ENCODE measurements at regions not wholly inside any gene's neighbourhood (a gene's known extent, or its start where the extent isn't known, plus 50 kb on each side); places are given as distances from the start of the nearest gene placed in this dataset.

DNA sequence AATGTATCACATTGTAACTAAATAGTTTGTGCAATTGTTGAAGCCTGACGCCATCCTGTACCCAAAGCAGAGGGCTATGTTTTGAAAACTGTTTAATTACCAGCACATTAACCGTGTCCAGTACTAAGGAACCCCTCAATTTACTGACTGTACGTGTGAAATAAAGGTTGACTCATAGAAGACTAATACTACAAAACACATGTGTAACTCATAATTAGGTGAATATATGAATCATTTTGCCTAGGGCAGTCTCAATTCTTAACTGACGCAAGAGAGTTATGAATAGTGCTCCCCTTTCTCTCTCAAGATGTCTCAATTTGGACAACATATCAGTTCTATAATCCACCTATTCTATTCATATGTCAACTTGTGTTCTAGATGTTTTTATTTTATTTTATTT, 558.4 kb downstream of the PRDM9 start:
- H3K4me1 ChIP-seq (ENCODE audit: control insufficient read depth in 5 of 5, insufficient read depth in 5 of 5, low read length in 5 of 5): no peaks in the 10 kb centered on the region

DNA sequence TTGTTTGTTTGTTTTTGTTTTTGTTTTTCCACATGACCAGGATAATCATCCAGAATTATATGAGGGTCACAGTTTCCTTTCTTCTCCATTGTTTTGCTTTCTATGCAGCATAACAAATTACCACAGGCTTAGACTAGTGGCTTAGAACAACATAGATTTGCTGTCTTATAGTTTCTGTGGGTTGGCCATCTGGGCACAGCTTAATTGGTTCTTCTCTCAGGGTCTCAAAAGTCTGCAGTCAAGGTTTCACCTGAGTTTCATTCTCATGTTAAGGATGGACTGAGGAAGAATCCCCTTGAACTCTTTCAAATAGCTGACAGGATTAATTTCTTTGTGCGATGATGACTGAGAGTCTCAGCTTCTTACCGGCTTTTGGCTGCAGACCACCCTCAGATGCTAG, 559.8 kb downstream of the PRDM9 start:
- no peaks in the 10 kb centered on the region for H3K27me3 ChIP-seq (ENCODE audit: control insufficient read depth in 3 of 3, insufficient read depth in 3 of 3, low read length in 2 of 3)
- no peak overlapping the region for H3K4me3 ChIP-seq
- TF ChIP-seq, protein P1, sequence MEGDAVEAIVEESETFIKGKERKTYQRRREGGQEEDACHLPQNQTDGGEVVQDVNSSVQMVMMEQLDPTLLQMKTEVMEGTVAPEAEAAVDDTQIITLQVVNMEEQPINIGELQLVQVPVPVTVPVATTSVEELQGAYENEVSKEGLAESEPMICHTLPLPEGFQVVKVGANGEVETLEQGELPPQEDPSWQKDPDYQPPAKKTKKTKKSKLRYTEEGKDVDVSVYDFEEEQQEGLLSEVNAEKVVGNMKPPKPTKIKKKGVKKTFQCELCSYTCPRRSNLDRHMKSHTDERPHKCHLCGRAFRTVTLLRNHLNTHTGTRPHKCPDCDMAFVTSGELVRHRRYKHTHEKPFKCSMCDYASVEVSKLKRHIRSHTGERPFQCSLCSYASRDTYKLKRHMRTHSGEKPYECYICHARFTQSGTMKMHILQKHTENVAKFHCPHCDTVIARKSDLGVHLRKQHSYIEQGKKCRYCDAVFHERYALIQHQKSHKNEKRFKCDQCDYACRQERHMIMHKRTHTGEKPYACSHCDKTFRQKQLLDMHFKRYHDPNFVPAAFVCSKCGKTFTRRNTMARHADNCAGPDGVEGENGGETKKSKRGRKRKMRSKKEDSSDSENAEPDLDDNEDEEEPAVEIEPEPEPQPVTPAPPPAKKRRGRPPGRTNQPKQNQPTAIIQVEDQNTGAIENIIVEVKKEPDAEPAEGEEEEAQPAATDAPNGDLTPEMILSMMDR (IDR thresholded peaks at IDR 0.05; ENCODE audit: control extremely low read depth, extremely low read depth): no peak
- WGBS, 2 donors: 87 to 93% methylated on average over 2 of the region's 2 CpGs
- no peak overlapping the region for H3K27ac ChIP-seq (ENCODE audit: low read depth in 1 of 2, low read length in 1 of 2)
- no peaks in the 10 kb centered on the region for H3K9me3 ChIP-seq (ENCODE audit: control insufficient read depth in 4 of 4, insufficient read depth in 3 of 4, low read length in 3 of 4)
- DNase-seq: no peak
- no peaks in the 10 kb centered on the region for H3K4me1 ChIP-seq (ENCODE audit: control insufficient read depth in 5 of 5, insufficient read depth in 5 of 5, low read length in 5 of 5)
- H3K36me3 ChIP-seq (ENCODE audit: control insufficient read depth in 4 of 4, insufficient read depth in 4 of 4, low read length in 4 of 4): no peaks in the 10 kb centered on the region
- no peak for ATAC-seq (ENCODE audit: insufficient read depth, low FRiP score)
- H3K9ac ChIP-seq (ENCODE audit: insufficient read depth in 1 of 2, low read length in 2 of 2): no peak overlapping the region

More for the DNA sequence above, 558.4 kb downstream of the PRDM9 start:
- WGBS, 2 donors: 88 to 90% methylated on average over 4 of the region's 4 CpGs
- ATAC-seq (ENCODE audit: insufficient read depth, low FRiP score): no peak
- TF ChIP-seq, protein P1 (IDR thresholded peaks at IDR 0.05; ENCODE audit: control extremely low read depth, extremely low read depth): no peak
- H3K36me3 ChIP-seq (ENCODE audit: control insufficient read depth in 4 of 4, insufficient read depth in 4 of 4, low read length in 4 of 4): no peaks in the 10 kb centered on the region
- no peak overlapping the region for H3K9ac ChIP-seq (ENCODE audit: insufficient read depth in 1 of 2, low read length in 2 of 2)
- H3K9me3 ChIP-seq (ENCODE audit: control insufficient read depth in 4 of 4, insufficient read depth in 3 of 4, low read length in 3 of 4): no peaks in the 10 kb centered on the region
- DNase-seq: no peak
- no peak overlapping the region for H3K4me3 ChIP-seq
- H3K27me3 ChIP-seq (ENCODE audit: control insufficient read depth in 3 of 3, insufficient read depth in 3 of 3, low read length in 2 of 3): no peaks in the 10 kb centered on the region
- no peak overlapping the region for H3K27ac ChIP-seq (ENCODE audit: low read depth in 1 of 2, low read length in 1 of 2)

DNA sequence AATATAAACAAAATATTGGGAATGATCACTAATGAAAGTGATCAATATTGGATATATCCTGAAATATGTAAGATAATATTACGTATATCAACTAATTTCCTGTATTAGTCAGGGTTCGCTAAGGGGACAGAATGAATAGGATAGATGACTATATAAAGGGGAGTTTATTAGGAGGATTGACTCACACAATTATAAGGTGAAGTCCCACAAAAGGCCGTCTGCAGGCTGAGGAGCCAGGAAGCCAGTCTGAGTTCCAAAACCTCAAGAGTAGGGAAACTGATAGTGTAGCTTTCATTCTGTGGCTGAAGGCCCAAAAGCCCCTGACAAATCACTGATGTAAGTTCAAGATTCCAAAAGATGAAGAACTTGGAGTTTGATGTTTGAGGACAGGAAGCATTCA, 561.1 kb downstream of the PRDM9 start:
- no peak for DNase-seq
- H3K27ac ChIP-seq (ENCODE audit: low read depth in 1 of 2, low read length in 1 of 2): no peak overlapping the region
- no peaks in the 10 kb centered on the region for H3K36me3 ChIP-seq (ENCODE audit: control insufficient read depth in 4 of 4, insufficient read depth in 4 of 4, low read length in 4 of 4)
- H3K4me3 ChIP-seq: no peak overlapping the region
- H3K27me3 ChIP-seq (ENCODE audit: control insufficient read depth in 3 of 3, insufficient read depth in 3 of 3, low read length in 2 of 3): no peaks in the 10 kb centered on the region
- ATAC-seq (ENCODE audit: insufficient read depth, low FRiP score): no peak
- no peaks in the 10 kb centered on the region for H3K4me1 ChIP-seq (ENCODE audit: control insufficient read depth in 5 of 5, insufficient read depth in 5 of 5, low read length in 5 of 5)
- TF ChIP-seq, protein P1 (IDR thresholded peaks at IDR 0.05; ENCODE audit: control extremely low read depth, extremely low read depth): no peak
- 87 to 93% methylated on average over 3 of the region's 3 CpGs for WGBS, 2 donors
- H3K9ac ChIP-seq (ENCODE audit: insufficient read depth in 1 of 2, low read length in 2 of 2): no peak overlapping the region
- H3K9me3 ChIP-seq (ENCODE audit: control insufficient read depth in 4 of 4, insufficient read depth in 3 of 4, low read length in 3 of 4): no peaks in the 10 kb centered on the region

DNA sequence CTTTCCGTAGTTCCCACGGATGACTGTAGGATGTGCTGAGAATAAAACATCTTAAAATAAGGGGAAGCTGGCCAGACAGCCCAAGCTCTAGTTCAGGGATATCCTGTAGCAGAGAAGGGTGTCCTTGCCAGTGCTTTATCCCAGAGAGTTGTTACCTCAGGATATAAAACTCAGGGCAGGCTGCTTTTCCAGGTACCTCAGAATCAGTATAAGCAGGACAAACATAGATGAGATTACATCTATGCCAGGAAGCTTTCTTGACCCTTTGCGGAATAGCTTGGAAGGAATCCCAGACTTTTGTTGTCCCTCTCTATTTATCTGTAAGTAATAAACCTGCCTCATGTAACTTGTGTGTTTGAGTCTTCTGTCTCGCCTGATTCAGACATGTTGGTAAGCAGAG, 565.7 kb downstream of the PRDM9 start:
- ATAC-seq (ENCODE audit: insufficient read depth, low FRiP score) (no peak), DNase-seq (peak in 2 of 3 donors; percentile 0 to 21)
- Histone ChIP-seq H3K36me3 (ENCODE audit: control insufficient read depth in 4 of 4, insufficient read depth in 4 of 4, low read length in 4 of 4) (no peaks in the 10 kb centered on the region), H3K27me3 (ENCODE audit: control insufficient read depth in 3 of 3, insufficient read depth in 3 of 3, low read length in 2 of 3) (no peaks in the 10 kb centered on the region), H3K4me3 (no peak overlapping the region), H3K27ac (ENCODE audit: low read depth in 1 of 2, low read length in 1 of 2) (no peak overlapping the region), H3K9ac (ENCODE audit: insufficient read depth in 1 of 2, low read length in 2 of 2) (no peak overlapping the region), H3K9me3 (ENCODE audit: control insufficient read depth in 4 of 4, insufficient read depth in 3 of 4, low read length in 3 of 4) (no peaks in the 10 kb centered on the region), H3K4me1 (ENCODE audit: control insufficient read depth in 5 of 5, insufficient read depth in 5 of 5, low read length in 5 of 5) (no peaks in the 10 kb centered on the region)
- WGBS, 2 donors: 58 to 70% methylated on average over 4 of the region's 4 CpGs
- TF ChIP-seq, protein P1 (IDR thresholded peaks at IDR 0.05; ENCODE audit: control extremely low read depth, extremely low read depth): no peak
